ENCODE measurements at regions not wholly inside any gene's neighbourhood (a gene's known extent, or its start where the extent isn't known, plus 50 kb on each side); places are given as distances from the start of the nearest gene placed in this dataset.

- no peak for TF ChIP-seq CTCF (IDR thresholded peaks at IDR 0.05)
- no peak for TF ChIP-seq POLR2A (IDR thresholded peaks at IDR 0.05)
- TF ChIP-seq POLR2AphosphoS5 (IDR thresholded peaks at IDR 0.05), result no peak
These were observed 93.3 kb upstream of the NAP1L1 start for GRCh38 chr12:76177821-76178220.

Measured in upper lobe of left lung (tissue), 4 donors.